H9 (cell line): ENCODE measurements at regions not wholly inside any gene's neighbourhood (a gene's known extent, or its start where the extent isn't known, plus 50 kb on each side); places are given as distances from the start of the nearest gene placed in this dataset.

Experiments used
- DNase-seq: peaks from one replicate; pipeline ENCODE4 v3.0.0-alpha.2; 2017
- H2AFZ ChIP-seq: one replicate; pipeline ENCODE4 v1.6.1; 2013; ENCODE audit warnings: mild to moderate bottlenecking, low read length, control low read depth, moderate library complexity
- H2AK5ac ChIP-seq: 2 replicates; pipeline ENCODE4 v1.6.1; 2013; ENCODE audit warnings: low read length, control low read depth, mixed read lengths; ENCODE audit not compliant: insufficient read length
- H2BK120ac ChIP-seq: one replicate; pipeline ENCODE4 v1.6.1; 2013; ENCODE audit warnings: low read depth, mild to moderate bottlenecking, low read length, control low read depth, inconsistent platforms; ENCODE audit not compliant: poor library complexity, severe bottlenecking
- H2BK12ac ChIP-seq: 2 replicates; pipeline ENCODE4 v1.6.1; 2013; ENCODE audit warnings: low read length, control low read depth, mixed read lengths, low read depth; ENCODE audit not compliant: insufficient read length
- H2BK15ac ChIP-seq: 2 replicates; pipeline ENCODE4 v1.6.1; 2013; ENCODE audit warnings: low read depth, low read length, control low read depth
- H2BK20ac ChIP-seq: one replicate; pipeline ENCODE4 v1.6.1; 2013; ENCODE audit warnings: low read depth, mild to moderate bottlenecking, low read length, control low read depth, inconsistent platforms; ENCODE audit not compliant: poor library complexity, severe bottlenecking
- H2BK5ac ChIP-seq: 2 replicates; pipeline ENCODE4 v1.6.1; 2013; ENCODE audit warnings: low read length, control low read depth, mixed read lengths; ENCODE audit not compliant: insufficient read length
- H3K14ac ChIP-seq: 2 replicates; pipeline ENCODE4 v1.6.1; 2013; ENCODE audit warnings: low read length, control low read depth; ENCODE audit not compliant: insufficient read depth
- H3K18ac ChIP-seq: 2 replicates; pipeline ENCODE4 v1.6.1; 2013; ENCODE audit warnings: low read depth, mild to moderate bottlenecking, mixed read lengths, low read length, control low read depth; ENCODE audit not compliant: insufficient read length
- H3K23ac ChIP-seq: 2 replicates; pipeline ENCODE4 v1.6.1; 2013; ENCODE audit warnings: low read length, control low read depth, mixed read lengths, low read depth; ENCODE audit not compliant: insufficient read length
- H3K23me2 ChIP-seq: 2 replicates; pipeline ENCODE4 v1.6.1; 2013; ENCODE audit warnings: low read depth, mild to moderate bottlenecking, mixed read lengths, low read length, control low read depth; ENCODE audit not compliant: insufficient read length, poor library complexity, severe bottlenecking
- H3K27ac ChIP-seq: 2 replicates; pipeline ENCODE4 v1.5.1; 2013; ENCODE audit warnings: low read length, control low read depth, mixed read lengths, low read depth; ENCODE audit not compliant: insufficient read length
- H3K27me3 ChIP-seq: 2 replicates; pipeline ENCODE4 v1.6.1; 2013; ENCODE audit warnings: low read length, control low read depth, inconsistent platforms; ENCODE audit not compliant: insufficient read depth
- H3K4ac ChIP-seq: 2 replicates; pipeline ENCODE4 v1.6.1; 2013; ENCODE audit warnings: low read depth, mild to moderate bottlenecking, control low read depth, inconsistent platforms, low read length, moderate library complexity
- H3K4me1 ChIP-seq: 2 replicates; pipeline ENCODE4 v1.6.1; 2013; ENCODE audit warnings: low read length, control low read depth, inconsistent platforms; ENCODE audit not compliant: insufficient read depth
- H3K4me2 ChIP-seq: 2 replicates; pipeline ENCODE4 v1.6.1; 2013; ENCODE audit warnings: low read length, control low read depth, mixed read lengths; ENCODE audit not compliant: insufficient read length, insufficient read depth
- H3K56ac ChIP-seq: 2 replicates; pipeline ENCODE4 v1.6.1; 2013; ENCODE audit warnings: low read depth, mild to moderate bottlenecking, mixed read lengths, low read length, control low read depth; ENCODE audit not compliant: insufficient read length
- H3K79me1 ChIP-seq: 2 replicates; pipeline ENCODE4 v1.6.1; 2013; ENCODE audit warnings: low read depth, mild to moderate bottlenecking, moderate library complexity, low read length, control low read depth, inconsistent platforms; ENCODE audit not compliant: insufficient read depth, poor library complexity, severe bottlenecking
- H3K79me2 ChIP-seq: 2 replicates; pipeline ENCODE4 v1.6.1; 2013; ENCODE audit warnings: low read length, control low read depth, inconsistent platforms; ENCODE audit not compliant: insufficient read depth
- H3K9ac ChIP-seq: 2 replicates; pipeline ENCODE4 v1.6.1; 2013; ENCODE audit warnings: low read length, control low read depth, mixed read lengths; ENCODE audit not compliant: insufficient read length; ENCODE audit errors: extremely low read depth
- H3K9me3 ChIP-seq: one replicate; pipeline ENCODE4 v1.6.1; 2013; ENCODE audit warnings: low read depth, low read length, inconsistent platforms; ENCODE audit not compliant: control insufficient read depth
- H3T11ph ChIP-seq: one replicate; pipeline ENCODE4 v1.6.1; 2013; ENCODE audit warnings: mild to moderate bottlenecking, low read length, control low read depth, inconsistent platforms
- H4K20me1 ChIP-seq: one replicate; pipeline ENCODE4 v1.6.1; 2013; ENCODE audit not compliant: control insufficient read depth, insufficient read length, insufficient read depth
- H4K5ac ChIP-seq: 2 replicates; pipeline ENCODE4 v1.6.1; 2013; ENCODE audit warnings: low read depth, mild to moderate bottlenecking, mixed read lengths, low read length, control low read depth; ENCODE audit not compliant: insufficient read length
- H4K8ac ChIP-seq: replicated peaks from 2 replicates; pipeline ENCODE4 v1.6.1; 2013; ENCODE audit warnings: low read length, control low read depth, mixed read lengths, low read depth; ENCODE audit not compliant: insufficient read length
- H4K91ac ChIP-seq: 2 replicates; pipeline ENCODE4 v1.6.1; 2013; ENCODE audit warnings: low read depth, mild to moderate bottlenecking, moderate library complexity, mixed read lengths, low read length, control low read depth; ENCODE audit not compliant: insufficient read length
- H3K27ac Mint-ChIP-seq, 3 experiments: 2 replicates in 2 of 3; 3 replicates in 1 of 3; pipeline ENCODE4 v1.8.0; 2020 to 2021; ENCODE audit warnings: mixed read lengths in 3 of 3, mild to moderate bottlenecking in 1 of 3, moderate library complexity in 1 of 3
- H3K27me3 Mint-ChIP-seq: 2 replicates; pipeline ENCODE4 v1.8.0; 2021; ENCODE audit warnings: low read depth, mild to moderate bottlenecking, moderate library complexity, mixed read lengths
- H3K36me3 Mint-ChIP-seq, 3 experiments: 2 replicates in 2 of 3; 3 replicates in 1 of 3; pipeline ENCODE4 v1.8.0; 2020 to 2021; ENCODE audit warnings: low read depth in 3 of 3, mixed read lengths in 3 of 3; ENCODE audit not compliant: insufficient read depth in 1 of 3
- H3K4me1 Mint-ChIP-seq, 2 experiments: 2 replicates each; pipeline ENCODE4 v1.8.0; 2020; ENCODE audit warnings: mixed read lengths in 2 of 2
- H3K4me3 Mint-ChIP-seq, 2 experiments: 2 replicates in 1 of 2; 3 replicates in 1 of 2; pipeline ENCODE4 v1.8.0; 2020 to 2021; ENCODE audit warnings: mild to moderate bottlenecking in 2 of 2, mixed read lengths in 2 of 2, moderate library complexity in 1 of 2
- H3K9me3 Mint-ChIP-seq, 2 experiments: 2 replicates in 1 of 2; 3 replicates in 1 of 2; pipeline ENCODE4 v1.8.0; 2020; ENCODE audit warnings: mild to moderate bottlenecking in 2 of 2, mixed read lengths in 2 of 2, moderate library complexity in 1 of 2
- WGBS: extraction: QIAGEN DNeasy Blood & Tissue Kit; methylation state at CpG from one replicate; pipeline ENCODE4 v1.1.7; 2013; ENCODE audit warnings: missing lambda C conversion rate, low lambda C conversion rate, mixed read lengths; ENCODE audit not compliant: insufficient read length; ENCODE audit errors: extremely low coverage; 5-methylcytosine and 5-hydroxymethylcytosine counted together
- TF ChIP-seq, protein P1 (sequence below): fragments of 200-600 bp; sonication (generic); conservative IDR thresholded peaks from 3 replicates; pipeline ENCODE4 v1.8.0; 2021; ENCODE audit warnings: antibody characterized with exemption, mild to moderate bottlenecking

DNA sequence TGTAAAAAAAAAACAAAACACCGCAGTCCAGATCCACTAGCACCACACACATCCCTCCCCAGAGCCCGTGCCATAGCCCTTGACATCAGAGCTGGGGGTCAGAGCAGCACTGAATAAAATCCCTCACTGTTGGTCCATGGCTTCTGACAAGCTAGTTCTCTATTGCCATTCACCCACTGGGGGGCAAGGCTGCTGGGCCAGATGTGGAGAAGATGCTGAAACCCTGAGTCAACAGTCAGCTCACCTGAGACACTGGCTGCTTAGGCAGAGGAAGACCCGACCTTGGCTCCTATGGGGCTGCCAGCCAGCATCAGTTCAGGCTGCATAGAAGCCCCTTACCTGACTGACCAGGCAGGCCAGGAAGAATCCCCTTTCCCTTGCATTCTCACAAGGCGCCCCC is 228.2 kb downstream of the SOX9 start:
- no peak for DNase-seq
- H2BK12ac ChIP-seq = no peak overlapping the region
- H3K79me2 ChIP-seq = no peaks in the 10 kb centered on the region
- H3K18ac ChIP-seq = no peak overlapping the region
- no peak overlapping the region for H3K4ac ChIP-seq
- peaks cover 0 to 3% of the 10 kb centered on the region in 2 experiments; a peak in 2 of 5 replicates for H3K9me3 Mint-ChIP-seq
- WGBS = no CpG with 5 or more reads among the region's 4 CpGs
- no peak overlapping the region for H3K14ac ChIP-seq
- H4K8ac ChIP-seq = no peak overlapping the region
- no peaks in the 10 kb centered on the region; the same call in 1 of the 2 replicates for H3K4me1 ChIP-seq
- H3K79me1 ChIP-seq = no peaks in the 10 kb centered on the region
- no peak overlapping the region for H3K27ac Mint-ChIP-seq
- no peak overlapping the region for H2BK120ac ChIP-seq
- no peak overlapping the region for H3K27ac ChIP-seq
- no peak overlapping the region for H2AFZ ChIP-seq
- no peaks in the 10 kb centered on the region for H3K23me2 ChIP-seq
- no peak overlapping the region for H3K4me2 ChIP-seq
- no peak overlapping the region for H3K4me3 Mint-ChIP-seq
- peaks cover 12 to 21% of the 10 kb centered on the region in 2 experiments for H3K4me1 Mint-ChIP-seq
- no peak overlapping the region for H2BK15ac ChIP-seq
- no peak overlapping the region for H3K56ac ChIP-seq
- H3K27me3 Mint-ChIP-seq = peaks cover 4% of the 10 kb centered on the region
- H4K5ac ChIP-seq = no peak overlapping the region
- no peak overlapping the region for H3K23ac ChIP-seq
- no peak overlapping the region for H2AK5ac ChIP-seq
- H3T11ph ChIP-seq = no peak overlapping the region
- TF ChIP-seq, protein P1, sequence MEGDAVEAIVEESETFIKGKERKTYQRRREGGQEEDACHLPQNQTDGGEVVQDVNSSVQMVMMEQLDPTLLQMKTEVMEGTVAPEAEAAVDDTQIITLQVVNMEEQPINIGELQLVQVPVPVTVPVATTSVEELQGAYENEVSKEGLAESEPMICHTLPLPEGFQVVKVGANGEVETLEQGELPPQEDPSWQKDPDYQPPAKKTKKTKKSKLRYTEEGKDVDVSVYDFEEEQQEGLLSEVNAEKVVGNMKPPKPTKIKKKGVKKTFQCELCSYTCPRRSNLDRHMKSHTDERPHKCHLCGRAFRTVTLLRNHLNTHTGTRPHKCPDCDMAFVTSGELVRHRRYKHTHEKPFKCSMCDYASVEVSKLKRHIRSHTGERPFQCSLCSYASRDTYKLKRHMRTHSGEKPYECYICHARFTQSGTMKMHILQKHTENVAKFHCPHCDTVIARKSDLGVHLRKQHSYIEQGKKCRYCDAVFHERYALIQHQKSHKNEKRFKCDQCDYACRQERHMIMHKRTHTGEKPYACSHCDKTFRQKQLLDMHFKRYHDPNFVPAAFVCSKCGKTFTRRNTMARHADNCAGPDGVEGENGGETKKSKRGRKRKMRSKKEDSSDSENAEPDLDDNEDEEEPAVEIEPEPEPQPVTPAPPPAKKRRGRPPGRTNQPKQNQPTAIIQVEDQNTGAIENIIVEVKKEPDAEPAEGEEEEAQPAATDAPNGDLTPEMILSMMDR = no peak
- no peak overlapping the region for H3K9ac ChIP-seq
- 0 out of 7 replicates have a peak, but pooled peaks cover 0 to 2% (median 0%) of the 10 kb centered on the region in 3 experiments for H3K36me3 Mint-ChIP-seq
- H3K27me3 ChIP-seq = no peaks in the 10 kb centered on the region
- H4K91ac ChIP-seq = no peak overlapping the region
- no peaks in the 10 kb centered on the region for H4K20me1 ChIP-seq
- H2BK20ac ChIP-seq = no peak overlapping the region
- H2BK5ac ChIP-seq = no peak overlapping the region
- H3K9me3 ChIP-seq = no peaks in the 10 kb centered on the region
